ENCODE measurements at regions not wholly inside any gene's neighbourhood (a gene's known extent, or its start where the extent isn't known, plus 50 kb on each side); places are given as distances from the start of the nearest gene placed in this dataset.

- no peak for DNase-seq (ENCODE audit: low read depth in 4 of 4, low spot score in 2 of 4)
Measured at GRCh38 chr6:137687818-137688217, 179.2 kb upstream of the TNFAIP3 start.

GRCh38 chr6:137688230-137688971, 178.7 kb upstream of the TNFAIP3 start:
- DNase-seq (ENCODE audit: low read depth in 4 of 4, low spot score in 2 of 4): no peak

- no peak for DNase-seq (ENCODE audit: low read depth in 4 of 4, low spot score in 2 of 4)
Measured at GRCh38 chr6:137689377-137689776, 177.7 kb upstream of the TNFAIP3 start.

- DNase-seq (ENCODE audit: low read depth in 4 of 4, low spot score in 2 of 4): no peak
Measured at GRCh38 chr6:137690034-137690433, 177.0 kb upstream of the TNFAIP3 start.

GRCh38 chr6:137690721-137691120, 176.3 kb upstream of the TNFAIP3 start:
- no peak for DNase-seq (ENCODE audit: low read depth in 4 of 4, low spot score in 2 of 4)

- no peak for DNase-seq (ENCODE audit: low read depth in 4 of 4, low spot score in 2 of 4)
Measured at GRCh38 chr6:137692308-137692707, 174.8 kb upstream of the TNFAIP3 start.

- no peak for DNase-seq (ENCODE audit: low read depth in 4 of 4, low spot score in 2 of 4)
Measured at GRCh38 chr6:137692806-137693205, 174.3 kb upstream of the TNFAIP3 start.

GRCh38 chr6:137693711-137694110, 173.3 kb upstream of the TNFAIP3 start:
- no peak for DNase-seq (ENCODE audit: low read depth in 4 of 4, low spot score in 2 of 4)

- DNase-seq (ENCODE audit: low read depth in 4 of 4, low spot score in 2 of 4): no peak
Measured at GRCh38 chr6:137696765-137697164, 170.3 kb upstream of the TNFAIP3 start.

- peak in 1 of 4 donors; percentile 32 for DNase-seq (ENCODE audit: low read depth in 4 of 4, low spot score in 2 of 4)
Measured at GRCh38 chr6:137697267-137697938, 169.7 kb upstream of the TNFAIP3 start.

GRCh38 chr6:137698636-137699030, 168.4 kb upstream of the TNFAIP3 start:
- no peak for DNase-seq (ENCODE audit: low read depth in 4 of 4, low spot score in 2 of 4)

- DNase-seq (ENCODE audit: low read depth in 4 of 4, low spot score in 2 of 4): no peak
Measured at GRCh38 chr6:137699031-137699683, 167.9 kb upstream of the TNFAIP3 start.

- no peak for DNase-seq (ENCODE audit: low read depth in 4 of 4, low spot score in 2 of 4)
Measured at GRCh38 chr6:137700161-137700560, 166.9 kb upstream of the TNFAIP3 start.

- DNase-seq (ENCODE audit: low read depth in 4 of 4, low spot score in 2 of 4): no peak
Measured at GRCh38 chr6:137700751-137701477, 166.1 kb upstream of the TNFAIP3 start.

- no peak for DNase-seq (ENCODE audit: low read depth in 4 of 4, low spot score in 2 of 4)
Measured at GRCh38 chr6:137701942-137702341, 165.1 kb upstream of the TNFAIP3 start.

GRCh38 chr6:137702791-137703424, 164.2 kb upstream of the TNFAIP3 start:
- DNase-seq (ENCODE audit: low read depth in 4 of 4, low spot score in 2 of 4): no peak

- no peak for DNase-seq (ENCODE audit: low read depth in 4 of 4, low spot score in 2 of 4)
Measured at GRCh38 chr6:137704802-137705159, 162.3 kb upstream of the TNFAIP3 start.

- no peak for DNase-seq (ENCODE audit: low read depth in 4 of 4, low spot score in 2 of 4)
Measured at GRCh38 chr6:137705160-137706082, 161.6 kb upstream of the TNFAIP3 start.

GRCh38 chr6:137706083-137706750, 160.8 kb upstream of the TNFAIP3 start:
- no peak for DNase-seq (ENCODE audit: low read depth in 4 of 4, low spot score in 2 of 4)

Data from left renal cortex interstitium (tissue), 4 donors.